IMR-90 (cell line): ENCODE measurements at regions not wholly inside any gene's neighbourhood (a gene's known extent, or its start where the extent isn't known, plus 50 kb on each side); places are given as distances from the start of the nearest gene placed in this dataset.

Experiments used
- BHLHE40 ChIP-seq: fragments of 150-350 bp; IDR thresholded peaks from 2 replicates; pipeline ENCODE4 v1.6.1; 2016; ENCODE audit warnings: mild to moderate bottlenecking, low read depth, low read length
- CHD1 ChIP-seq: IDR thresholded peaks from 2 replicates; pipeline ENCODE4 v1.6.1; 2012; ENCODE audit warnings: low read depth, low read length, improper control_type of control experiment
- MAZ ChIP-seq: IDR thresholded peaks from 2 replicates; pipeline ENCODE4 v1.6.1; 2012; ENCODE audit warnings: low read depth, mild to moderate bottlenecking, low read length, improper control_type of control experiment, moderate library complexity, borderline replicate concordance
- POLR2A ChIP-seq: IDR thresholded peaks from 2 replicates; pipeline ENCODE4 v1.6.1; 2012; ENCODE audit warnings: mild to moderate bottlenecking, low read depth, low read length
- RCOR1 ChIP-seq: IDR thresholded peaks from 2 replicates; pipeline ENCODE4 v1.6.1; 2012; ENCODE audit warnings: mild to moderate bottlenecking, low read length, improper control_type of control experiment; ENCODE audit not compliant: insufficient replicate concordance
- RFX5 ChIP-seq: IDR thresholded peaks from 2 replicates; pipeline ENCODE4 v1.8.0; 2012; ENCODE audit warnings: low read depth, mild to moderate bottlenecking, low read length, moderate library complexity
- SMC3 ChIP-seq: fragments of 150-350 bp; IDR thresholded peaks from 2 replicates; pipeline ENCODE4 v1.6.1; 2016; ENCODE audit warnings: low read depth, mild to moderate bottlenecking, antibody characterized with exemption, low read length, moderate library complexity
- TF ChIP-seq, protein P1 (sequence below): conservative IDR thresholded peaks from 2 replicates; pipeline ENCODE4 v1.5.1; 2012; ENCODE audit warnings: mild to moderate bottlenecking, low read depth, low read length, improper control_type of control experiment

DNA sequence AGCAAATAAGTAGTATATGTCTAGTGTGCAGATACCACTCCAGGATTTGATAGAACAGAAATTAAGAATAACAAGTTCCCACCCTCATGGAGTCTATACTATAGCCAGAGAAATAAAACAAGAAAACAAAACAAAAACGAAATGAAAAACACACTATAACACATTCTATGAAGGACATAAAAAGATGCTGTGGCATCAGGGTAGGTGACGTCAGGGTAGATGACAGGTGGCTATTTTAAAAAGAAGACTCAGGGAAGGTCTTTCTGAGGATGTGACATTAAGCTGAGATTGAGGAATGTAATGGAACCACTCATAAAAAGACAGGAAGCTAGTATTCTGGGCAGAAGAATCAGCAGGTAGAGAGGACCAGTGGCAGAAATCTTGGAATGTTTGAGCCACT is 469.6 kb downstream of the RAP2B start:
- TF ChIP-seq, protein P1, sequence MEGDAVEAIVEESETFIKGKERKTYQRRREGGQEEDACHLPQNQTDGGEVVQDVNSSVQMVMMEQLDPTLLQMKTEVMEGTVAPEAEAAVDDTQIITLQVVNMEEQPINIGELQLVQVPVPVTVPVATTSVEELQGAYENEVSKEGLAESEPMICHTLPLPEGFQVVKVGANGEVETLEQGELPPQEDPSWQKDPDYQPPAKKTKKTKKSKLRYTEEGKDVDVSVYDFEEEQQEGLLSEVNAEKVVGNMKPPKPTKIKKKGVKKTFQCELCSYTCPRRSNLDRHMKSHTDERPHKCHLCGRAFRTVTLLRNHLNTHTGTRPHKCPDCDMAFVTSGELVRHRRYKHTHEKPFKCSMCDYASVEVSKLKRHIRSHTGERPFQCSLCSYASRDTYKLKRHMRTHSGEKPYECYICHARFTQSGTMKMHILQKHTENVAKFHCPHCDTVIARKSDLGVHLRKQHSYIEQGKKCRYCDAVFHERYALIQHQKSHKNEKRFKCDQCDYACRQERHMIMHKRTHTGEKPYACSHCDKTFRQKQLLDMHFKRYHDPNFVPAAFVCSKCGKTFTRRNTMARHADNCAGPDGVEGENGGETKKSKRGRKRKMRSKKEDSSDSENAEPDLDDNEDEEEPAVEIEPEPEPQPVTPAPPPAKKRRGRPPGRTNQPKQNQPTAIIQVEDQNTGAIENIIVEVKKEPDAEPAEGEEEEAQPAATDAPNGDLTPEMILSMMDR: no peak
- no peak for TF ChIP-seq RCOR1
- TF ChIP-seq RFX5: no peak
- TF ChIP-seq POLR2A: no peak
- no peak for TF ChIP-seq MAZ
- TF ChIP-seq CHD1: no peak
- TF ChIP-seq SMC3: no peak
- TF ChIP-seq BHLHE40: no peak
